ENCODE measurements at regions not wholly inside any gene's neighbourhood (a gene's known extent, or its start where the extent isn't known, plus 50 kb on each side); places are given as distances from the start of the nearest gene placed in this dataset.

GRCh38 chr18:2409906-2410305 lies 161.4 kb downstream of the METTL4 start:
- DNase-seq = no peak

GRCh38 chr18:2410688-2411087 lies 160.6 kb downstream of the METTL4 start:
- DNase-seq = no peak

- no peak for DNase-seq
Observed at GRCh38 chr18:2411381-2411960, 159.8 kb downstream of the METTL4 start.

- no peak for DNase-seq
Observed at GRCh38 chr18:2412281-2412680, 159.0 kb downstream of the METTL4 start.

GRCh38 chr18:2412996-2413751 lies 158.1 kb downstream of the METTL4 start:
- DNase-seq = no peak

GRCh38 chr18:2414235-2414634 lies 157.1 kb downstream of the METTL4 start:
- DNase-seq = no peak

GRCh38 chr18:2415656-2416055 lies 155.6 kb downstream of the METTL4 start:
- no peak for DNase-seq

- no peak for DNase-seq
Observed at GRCh38 chr18:2417861-2418610, 153.3 kb downstream of the METTL4 start.

GRCh38 chr18:2420367-2420766 lies 150.9 kb downstream of the METTL4 start:
- DNase-seq = no peak

GRCh38 chr18:2423761-2424160 lies 147.5 kb downstream of the METTL4 start:
- no peak for DNase-seq

- DNase-seq = no peak
Observed at GRCh38 chr18:2424420-2424819, 146.9 kb downstream of the METTL4 start.

GRCh38 chr18:2425426-2426317 lies 145.6 kb downstream of the METTL4 start:
- DNase-seq = no peak

GRCh38 chr18:2430191-2430590 lies 141.1 kb downstream of the METTL4 start:
- DNase-seq = no peak

- DNase-seq = no peak
Observed at GRCh38 chr18:2431806-2432205, 139.5 kb downstream of the METTL4 start.

GRCh38 chr18:2433366-2433765 lies 137.9 kb downstream of the METTL4 start:
- no peak for DNase-seq

- DNase-seq = no peak
Observed at GRCh38 chr18:2441544-2441943, 129.8 kb downstream of the METTL4 start.

GRCh38 chr18:2442006-2442405 lies 129.3 kb downstream of the METTL4 start:
- no peak for DNase-seq

- no peak for DNase-seq
Observed at GRCh38 chr18:2442726-2443275, 128.5 kb downstream of the METTL4 start.

- no peak for DNase-seq
Observed at GRCh38 chr18:2444201-2444875, 127.0 kb downstream of the METTL4 start.

GRCh38 chr18:2448565-2449151 lies 122.6 kb downstream of the METTL4 start:
- DNase-seq = no peak

GRCh38 chr18:2451556-2451955 lies 119.7 kb downstream of the METTL4 start:
- no peak for DNase-seq

- DNase-seq = no peak
Observed at GRCh38 chr18:2459886-2460285, 111.4 kb downstream of the METTL4 start.
